PFSK-1 (cell line): ENCODE measurements at regions not wholly inside any gene's neighbourhood (a gene's known extent, or its start where the extent isn't known, plus 50 kb on each side); places are given as distances from the start of the nearest gene placed in this dataset.

ENCODE experiments used
- FOXP2 ChIP-seq: optimal IDR thresholded peaks from 2 replicates; pipeline ENCODE3; 2011; ENCODE audit warnings: borderline replicate concordance, control low read depth, inconsistent platforms; ENCODE audit not compliant: insufficient read depth; ENCODE audit errors: extremely low read length, extremely low read depth
- POLR2AphosphoS5 ChIP-seq: IDR thresholded peaks from 2 replicates; pipeline ENCODE4 v1.6.1; 2012; ENCODE audit warnings: low read depth, mild to moderate bottlenecking, control low read depth, low read length, moderate library complexity
- SIN3A ChIP-seq: IDR thresholded peaks from 2 replicates; pipeline ENCODE4 v1.6.1; 2012; ENCODE audit warnings: mild to moderate bottlenecking, low read length, moderate library complexity, borderline replicate concordance; ENCODE audit not compliant: insufficient read depth
- TAF1 ChIP-seq: IDR thresholded peaks from 2 replicates; pipeline ENCODE4 v1.6.1; 2012; ENCODE audit warnings: low read length, control low read depth, borderline replicate concordance; ENCODE audit not compliant: insufficient read depth
- TF ChIP-seq, protein P1 (sequence below), 2 experiments: IDR thresholded peaks; 2 replicates each; pipeline versions ENCODE4 v1.6.1 to v1.8.0; 2011 to 2012; ENCODE audit warnings: low read depth in 2 of 2, low read length in 2 of 2, control low read depth in 1 of 2, inconsistent platforms in 1 of 2, mild to moderate bottlenecking in 1 of 2, moderate library complexity in 1 of 2; ENCODE audit not compliant: insufficient read depth in 1 of 2

- no peak for TF ChIP-seq FOXP2
- TF ChIP-seq SIN3A: no peak
- TF ChIP-seq POLR2AphosphoS5: no peak
- TF ChIP-seq, protein P1, sequence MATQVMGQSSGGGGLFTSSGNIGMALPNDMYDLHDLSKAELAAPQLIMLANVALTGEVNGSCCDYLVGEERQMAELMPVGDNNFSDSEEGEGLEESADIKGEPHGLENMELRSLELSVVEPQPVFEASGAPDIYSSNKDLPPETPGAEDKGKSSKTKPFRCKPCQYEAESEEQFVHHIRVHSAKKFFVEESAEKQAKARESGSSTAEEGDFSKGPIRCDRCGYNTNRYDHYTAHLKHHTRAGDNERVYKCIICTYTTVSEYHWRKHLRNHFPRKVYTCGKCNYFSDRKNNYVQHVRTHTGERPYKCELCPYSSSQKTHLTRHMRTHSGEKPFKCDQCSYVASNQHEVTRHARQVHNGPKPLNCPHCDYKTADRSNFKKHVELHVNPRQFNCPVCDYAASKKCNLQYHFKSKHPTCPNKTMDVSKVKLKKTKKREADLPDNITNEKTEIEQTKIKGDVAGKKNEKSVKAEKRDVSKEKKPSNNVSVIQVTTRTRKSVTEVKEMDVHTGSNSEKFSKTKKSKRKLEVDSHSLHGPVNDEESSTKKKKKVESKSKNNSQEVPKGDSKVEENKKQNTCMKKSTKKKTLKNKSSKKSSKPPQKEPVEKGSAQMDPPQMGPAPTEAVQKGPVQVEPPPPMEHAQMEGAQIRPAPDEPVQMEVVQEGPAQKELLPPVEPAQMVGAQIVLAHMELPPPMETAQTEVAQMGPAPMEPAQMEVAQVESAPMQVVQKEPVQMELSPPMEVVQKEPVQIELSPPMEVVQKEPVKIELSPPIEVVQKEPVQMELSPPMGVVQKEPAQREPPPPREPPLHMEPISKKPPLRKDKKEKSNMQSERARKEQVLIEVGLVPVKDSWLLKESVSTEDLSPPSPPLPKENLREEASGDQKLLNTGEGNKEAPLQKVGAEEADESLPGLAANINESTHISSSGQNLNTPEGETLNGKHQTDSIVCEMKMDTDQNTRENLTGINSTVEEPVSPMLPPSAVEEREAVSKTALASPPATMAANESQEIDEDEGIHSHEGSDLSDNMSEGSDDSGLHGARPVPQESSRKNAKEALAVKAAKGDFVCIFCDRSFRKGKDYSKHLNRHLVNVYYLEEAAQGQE (IDR thresholded peaks at IDR 0.05; ENCODE audit: insufficient read depth in 1 of 2, low read depth in 2 of 2, low read length in 2 of 2): no peak
- no peak for TF ChIP-seq TAF1
Measured at GRCh38 chr13:72622546-72622945, 104.9 kb downstream of the MZT1 start.

- TF ChIP-seq FOXP2 (no peak), SIN3A (no peak), TAF1 (no peak), POLR2AphosphoS5 (no peak)
- TF ChIP-seq, protein P1 (IDR thresholded peaks at IDR 0.05; ENCODE audit: insufficient read depth in 1 of 2, low read depth in 2 of 2, low read length in 2 of 2): no peak
Measured at GRCh38 chr13:72620874-72621273, 106.6 kb downstream of the MZT1 start.

DNA sequence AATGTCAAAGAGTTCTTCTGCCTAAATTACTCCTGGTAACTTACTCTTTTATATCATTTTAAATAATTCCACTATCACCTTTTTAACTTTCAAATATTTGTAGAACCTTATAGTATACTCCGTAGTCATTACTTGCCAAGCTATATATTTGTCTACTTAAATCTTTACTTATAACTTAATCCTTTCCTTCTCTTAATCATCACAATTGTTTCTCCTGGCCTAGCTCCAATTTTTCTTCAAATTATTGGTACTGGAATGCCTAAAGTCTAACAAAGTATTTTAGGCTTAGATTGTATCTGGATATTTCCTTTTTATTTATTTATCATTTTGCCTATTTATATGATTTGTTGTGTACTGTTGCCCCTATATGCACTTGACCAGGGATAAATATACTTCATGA is 109.5 kb downstream of the MZT1 start:
- TF ChIP-seq FOXP2 (no peak), POLR2AphosphoS5 (no peak), SIN3A (no peak), TAF1 (no peak)
- TF ChIP-seq, protein P1 (IDR thresholded peaks at IDR 0.05; ENCODE audit: insufficient read depth in 1 of 2, low read depth in 2 of 2, low read length in 2 of 2): no peak

- TF ChIP-seq POLR2AphosphoS5: no peak
- TF ChIP-seq, protein P1 (IDR thresholded peaks at IDR 0.05; ENCODE audit: insufficient read depth in 1 of 2, low read depth in 2 of 2, low read length in 2 of 2): no peak
Measured at GRCh38 chr13:72617186-72617585, 110.2 kb downstream of the MZT1 start.

GRCh38 chr13:72599178-72599743 is 128.2 kb downstream of the MZT1 start:
- TF ChIP-seq POLR2AphosphoS5 (no peak), TAF1 (no peak), FOXP2 (no peak), SIN3A (no peak)
- TF ChIP-seq, protein P1 (IDR thresholded peaks at IDR 0.05; ENCODE audit: insufficient read depth in 1 of 2, low read depth in 2 of 2, low read length in 2 of 2): no peak
